GM06990 (cell line): ENCODE measurements at regions not wholly inside any gene's neighbourhood (a gene's known extent, or its start where the extent isn't known, plus 50 kb on each side); places are given as distances from the start of the nearest gene placed in this dataset.

ENCODE experiments used
- DNase-seq: peaks from one replicate; pipeline ENCODE4 v3.0.0-alpha.2; 2011; ENCODE audit not compliant: insufficient read length; ENCODE audit errors: extremely low read depth
- H3K27me3 ChIP-seq: replicated peaks from 2 replicates; pipeline ENCODE4 v1.6.0; 2011; ENCODE audit warnings: low read length; ENCODE audit not compliant: control insufficient read depth, insufficient read depth
- H3K36me3 ChIP-seq: 2 replicates; pipeline ENCODE4 v1.5.1; 2011; ENCODE audit warnings: low read length; ENCODE audit not compliant: control insufficient read depth, insufficient read depth
- H3K4me3 ChIP-seq: replicated peaks from 2 replicates; pipeline ENCODE4 v1.5.1; 2011; ENCODE audit warnings: low read depth, mild to moderate bottlenecking, control low read depth, low read length
- CTCF ChIP-seq: IDR thresholded peaks from 2 replicates; pipeline ENCODE4 v1.5.1; 2011; ENCODE audit warnings: low read length, control low read depth, mild to moderate bottlenecking, inconsistent platforms; ENCODE audit not compliant: insufficient read depth, poor library complexity, severe bottlenecking

GRCh38 chr7:13093160-13093559 lies 405.7 kb downstream of the ARL4A start:
- DNase-seq: no peak
- no peak for TF ChIP-seq CTCF
- H3K27me3 ChIP-seq: no peaks in the 10 kb centered on the region
- H3K36me3 ChIP-seq: no peaks in the 10 kb centered on the region
- no peak overlapping the region for H3K4me3 ChIP-seq

DNA sequence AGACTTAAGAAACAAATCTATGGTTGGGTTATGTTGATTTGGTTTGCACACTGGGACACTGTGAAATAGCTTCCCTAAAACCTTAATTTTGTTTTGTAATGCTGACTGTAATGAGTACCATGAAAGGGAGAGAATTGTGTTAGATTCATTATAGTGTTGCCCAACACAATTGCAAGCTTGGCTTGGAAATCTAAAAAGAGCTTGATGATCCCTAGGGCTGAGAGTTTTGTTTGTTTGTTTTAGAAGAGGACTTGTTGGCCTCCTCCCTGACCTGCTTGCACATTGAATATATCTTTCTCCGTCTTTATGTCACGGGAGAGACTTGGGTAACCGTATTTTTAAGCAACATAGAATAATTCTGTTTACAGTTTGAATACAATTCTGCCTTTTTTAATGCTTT lies 410.1 kb downstream of the ARL4A start:
- DNase-seq: no peak
- Histone ChIP-seq H3K27me3 (no peaks in the 10 kb centered on the region), H3K4me3 (no peak overlapping the region), H3K36me3 (no peaks in the 10 kb centered on the region)
- TF ChIP-seq CTCF: no peak

DNA sequence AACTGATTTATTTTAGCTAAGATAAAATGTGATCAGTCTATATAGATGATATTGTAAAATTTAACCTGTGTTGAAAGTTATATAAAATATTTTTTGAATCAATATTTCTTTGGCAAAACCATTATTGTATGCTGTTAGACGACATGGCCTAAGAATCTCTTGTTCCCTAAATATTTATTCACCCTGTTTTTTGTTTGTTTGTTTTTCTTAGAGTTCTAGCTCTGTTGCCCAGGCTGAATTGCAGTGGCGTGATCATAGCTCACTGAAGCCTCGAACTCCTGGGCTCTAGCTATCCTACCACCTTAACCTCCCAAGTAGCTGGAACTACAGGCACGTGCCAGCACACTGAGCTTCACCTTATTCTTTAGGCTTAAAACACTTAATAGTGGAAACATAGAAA lies 410.7 kb downstream of the ARL4A start:
- no peaks in the 10 kb centered on the region for H3K27me3 ChIP-seq
- no peaks in the 10 kb centered on the region for H3K36me3 ChIP-seq
- no peak for DNase-seq
- TF ChIP-seq CTCF: no peak
- H3K4me3 ChIP-seq: no peak overlapping the region

- Histone ChIP-seq H3K36me3 (no peaks in the 10 kb centered on the region), H3K27me3 (no peaks in the 10 kb centered on the region), H3K4me3 (no peak overlapping the region)
- DNase-seq: no peak
- TF ChIP-seq CTCF: no peak
These were observed 411.8 kb downstream of the ARL4A start for GRCh38 chr7:13099154-13099795.

DNA sequence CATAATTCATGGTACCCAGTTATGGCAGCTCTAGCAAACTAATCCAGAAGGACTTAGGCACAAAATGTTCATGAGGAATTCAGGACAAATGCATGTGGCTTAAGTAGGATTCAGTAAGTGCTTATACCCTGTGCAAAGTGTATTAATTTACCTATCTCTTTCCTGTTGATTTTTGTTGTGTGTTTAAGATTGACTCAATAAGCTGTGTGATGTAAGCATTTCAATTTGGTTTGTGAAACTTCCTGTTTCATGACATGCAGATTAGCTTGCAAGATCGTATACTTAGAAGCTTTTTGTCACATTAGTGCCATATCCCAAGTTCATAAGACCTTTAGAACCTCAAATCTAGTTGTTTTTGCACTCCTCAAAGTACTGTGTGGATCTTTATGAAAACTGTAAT lies 416.7 kb downstream of the ARL4A start:
- Histone ChIP-seq H3K4me3 (no peak overlapping the region), H3K36me3 (no peaks in the 10 kb centered on the region), H3K27me3 (no peaks in the 10 kb centered on the region)
- TF ChIP-seq CTCF: no peak
- no peak for DNase-seq

- H3K4me3 ChIP-seq: no peak overlapping the region
- no peaks in the 10 kb centered on the region for H3K36me3 ChIP-seq
- no peak for DNase-seq
- no peak for TF ChIP-seq CTCF
- H3K27me3 ChIP-seq: no peaks in the 10 kb centered on the region
These were observed 417.8 kb downstream of the ARL4A start for GRCh38 chr7:13105209-13105608.
